Thyroid gland (tissue), 4 donors: ENCODE measurements at regions not wholly inside any gene's neighbourhood (a gene's known extent, or its start where the extent isn't known, plus 50 kb on each side); places are given as distances from the start of the nearest gene placed in this dataset.

Experiments
- CTCF ChIP-seq, 6 experiments: fragments of 200-600 bp in 3 of 6; fragments of 450-650 bp in 3 of 6; sonication (generic) in 3 of 6; IDR thresholded peaks; one replicate each; pipeline ENCODE4 v1.5.1; 2016 to 2019; ENCODE audit warnings: antibody characterized with exemption in 6 of 6, mild to moderate bottlenecking in 2 of 6, inconsistent platforms in 1 of 6, moderate library complexity in 1 of 6
- POLR2A ChIP-seq, 2 donors: fragments of 450-650 bp; IDR thresholded peaks; one replicate each; pipeline ENCODE4 v1.6.1; 2017; ENCODE audit warnings: antibody characterized with exemption in 2 of 2, mild to moderate bottlenecking in 2 of 2, moderate library complexity in 1 of 2

DNA sequence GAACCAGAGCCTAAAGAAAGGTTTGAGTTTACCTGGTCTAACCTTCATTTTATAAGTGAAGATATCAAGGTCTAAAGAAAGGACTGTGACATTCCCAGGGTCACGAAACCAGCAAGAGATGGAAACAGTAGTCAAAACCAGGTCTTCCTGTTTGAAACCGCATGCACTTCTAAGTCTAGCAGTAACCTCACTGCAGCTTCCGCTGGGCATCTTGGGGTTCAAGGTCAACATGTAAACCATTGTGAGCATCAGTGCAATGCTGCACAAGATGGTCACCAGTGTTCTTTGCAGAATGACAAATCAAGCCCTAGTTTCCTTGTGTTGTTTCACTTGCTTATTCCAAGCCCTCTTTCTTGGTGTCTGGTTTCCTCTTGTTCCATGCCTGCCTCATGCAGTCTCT lies 292.9 kb upstream of the MEX3C start:
- TF ChIP-seq CTCF (IDR thresholded peaks at IDR 0.05) = no peak
- TF ChIP-seq POLR2A (IDR thresholded peaks at IDR 0.05) = no peak
